ENCODE measurements at regions not wholly inside any gene's neighbourhood (a gene's known extent, or its start where the extent isn't known, plus 50 kb on each side); places are given as distances from the start of the nearest gene placed in this dataset.

DNA sequence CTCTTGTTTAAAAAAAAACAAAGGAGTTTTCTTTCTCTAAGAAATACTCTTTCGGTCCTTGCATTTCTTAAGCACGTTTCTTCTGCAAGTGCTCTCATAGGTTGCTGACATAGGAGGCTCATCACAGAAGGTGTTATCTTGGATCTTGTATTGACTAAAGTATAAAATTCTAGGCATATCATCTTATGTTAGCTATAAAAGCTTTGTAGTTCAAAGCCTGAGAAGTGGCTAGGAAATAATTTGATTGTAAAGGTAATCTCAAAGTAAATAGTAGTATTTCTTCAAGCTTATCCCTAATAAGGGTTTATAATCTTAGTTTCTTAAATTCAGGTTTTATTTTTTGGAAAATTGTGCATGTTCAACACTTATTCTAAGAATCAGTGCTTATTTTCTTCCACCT, 778.9 kb downstream of the TMTC2 start:
- TF ChIP-seq, protein P1, sequence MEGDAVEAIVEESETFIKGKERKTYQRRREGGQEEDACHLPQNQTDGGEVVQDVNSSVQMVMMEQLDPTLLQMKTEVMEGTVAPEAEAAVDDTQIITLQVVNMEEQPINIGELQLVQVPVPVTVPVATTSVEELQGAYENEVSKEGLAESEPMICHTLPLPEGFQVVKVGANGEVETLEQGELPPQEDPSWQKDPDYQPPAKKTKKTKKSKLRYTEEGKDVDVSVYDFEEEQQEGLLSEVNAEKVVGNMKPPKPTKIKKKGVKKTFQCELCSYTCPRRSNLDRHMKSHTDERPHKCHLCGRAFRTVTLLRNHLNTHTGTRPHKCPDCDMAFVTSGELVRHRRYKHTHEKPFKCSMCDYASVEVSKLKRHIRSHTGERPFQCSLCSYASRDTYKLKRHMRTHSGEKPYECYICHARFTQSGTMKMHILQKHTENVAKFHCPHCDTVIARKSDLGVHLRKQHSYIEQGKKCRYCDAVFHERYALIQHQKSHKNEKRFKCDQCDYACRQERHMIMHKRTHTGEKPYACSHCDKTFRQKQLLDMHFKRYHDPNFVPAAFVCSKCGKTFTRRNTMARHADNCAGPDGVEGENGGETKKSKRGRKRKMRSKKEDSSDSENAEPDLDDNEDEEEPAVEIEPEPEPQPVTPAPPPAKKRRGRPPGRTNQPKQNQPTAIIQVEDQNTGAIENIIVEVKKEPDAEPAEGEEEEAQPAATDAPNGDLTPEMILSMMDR (IDR thresholded peaks at IDR 0.05), result no peak
- no peak for DNase-seq (ENCODE audit: low spot score in 2 of 2)
- no peaks in the 10 kb centered on the region for H3K4me1 ChIP-seq

DNA sequence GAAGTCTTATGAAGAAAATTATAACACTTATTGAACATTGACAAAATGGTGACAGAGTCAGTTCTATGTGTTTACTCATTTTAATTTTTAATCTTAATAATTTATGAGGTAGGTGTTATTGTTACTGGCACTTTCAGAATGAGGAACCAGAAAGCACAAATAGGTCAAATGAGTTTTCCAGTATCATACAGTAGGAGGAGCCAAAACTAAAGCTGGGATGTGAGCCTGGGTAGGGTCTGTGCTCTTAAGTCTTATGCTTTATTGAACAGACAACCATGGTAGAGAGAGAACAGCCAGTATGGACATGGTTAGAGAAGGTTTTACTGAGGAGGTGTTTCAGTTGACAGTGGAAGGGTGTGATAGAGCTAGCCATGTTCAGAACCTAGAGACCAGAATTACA, 775.7 kb downstream of the TMTC2 start:
- intact Hi-C loops (cut with DNase I), result no loop called here
- H3K27me3 ChIP-seq, result no peaks in the 10 kb centered on the region
- no peak for DNase-seq (ENCODE audit: low spot score in 2 of 2)
- H3K27ac ChIP-seq, result no peak overlapping the region
- no peak overlapping the region for H3K4me3 ChIP-seq
- H3K9me3 ChIP-seq, result no peaks in the 10 kb centered on the region
- H3K4me1 ChIP-seq, result no peaks in the 10 kb centered on the region
- TF ChIP-seq, protein P1 (IDR thresholded peaks at IDR 0.05), result no peak
- H3K36me3 ChIP-seq, result no peaks in the 10 kb centered on the region

More for the DNA sequence above, 778.9 kb downstream of the TMTC2 start:
- Histone ChIP-seq H3K27ac (no peak overlapping the region), H3K9me3 (no peaks in the 10 kb centered on the region), H3K27me3 (no peaks in the 10 kb centered on the region), H3K4me3 (no peak overlapping the region), H3K36me3 (no peaks in the 10 kb centered on the region)
- intact Hi-C loops (cut with DNase I), result no loop called here

DNA sequence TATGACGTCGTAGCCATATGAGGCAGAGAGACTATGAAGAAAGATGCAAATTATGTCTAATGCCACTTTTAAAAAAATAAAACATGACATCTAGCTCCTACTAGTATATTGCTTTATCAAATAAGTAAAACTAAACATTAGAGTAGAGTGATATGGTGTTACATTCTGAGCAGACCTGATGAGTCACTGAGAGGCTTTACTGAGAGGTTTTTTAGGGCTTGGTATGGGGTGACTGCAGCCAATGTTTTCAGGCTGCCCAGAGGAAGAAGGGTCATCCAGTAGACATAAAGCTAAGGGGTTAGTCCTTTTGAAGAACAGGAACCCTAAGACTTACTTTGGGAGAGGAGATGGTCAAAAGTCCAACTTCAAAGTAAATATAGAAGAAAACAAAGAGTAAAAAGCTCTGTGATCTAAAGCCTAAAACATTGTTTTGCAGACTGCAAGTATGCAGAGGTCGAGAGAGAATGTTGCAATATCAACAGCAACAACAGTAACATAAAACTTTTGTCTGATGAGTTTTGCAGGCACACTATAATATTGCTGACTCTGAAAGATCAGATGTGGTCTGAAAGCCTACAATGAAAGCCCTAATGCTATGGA, 774.7 kb downstream of the TMTC2 start:
- Histone ChIP-seq H3K4me1 (no peaks in the 10 kb centered on the region), H3K9me3 (no peaks in the 10 kb centered on the region), H3K27ac (no peak overlapping the region), H3K36me3 (no peaks in the 10 kb centered on the region), H3K27me3 (no peaks in the 10 kb centered on the region), H3K4me3 (no peak overlapping the region)
- intact Hi-C loops (cut with DNase I), result no loop called here
- no peak for DNase-seq (ENCODE audit: low spot score in 2 of 2)
- TF ChIP-seq, protein P1 (IDR thresholded peaks at IDR 0.05), result no peak

DNA sequence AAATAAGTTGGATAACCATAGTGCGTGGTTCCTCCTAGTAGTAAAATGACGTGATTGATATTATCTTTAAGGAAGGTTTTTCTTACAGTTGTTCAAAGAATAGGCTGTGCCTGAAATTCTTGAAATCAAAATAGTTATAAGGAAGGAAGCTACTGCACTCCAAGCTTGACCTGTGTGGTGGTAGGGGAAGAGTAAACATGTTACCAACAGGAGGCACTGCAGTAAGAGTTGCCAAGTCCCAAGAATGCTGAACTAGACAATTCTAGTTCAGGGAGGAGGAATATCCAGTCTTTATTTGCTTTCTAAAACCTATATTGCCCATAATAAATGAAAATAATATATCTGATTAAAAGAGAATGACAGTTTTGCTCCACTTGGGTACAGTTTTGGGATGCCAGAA, 764.5 kb downstream of the TMTC2 start:
- TF ChIP-seq, protein P1 (IDR thresholded peaks at IDR 0.05), result no peak
- Histone ChIP-seq H3K27me3 (no peaks in the 10 kb centered on the region), H3K4me3 (no peak overlapping the region), H3K27ac (no peak overlapping the region), H3K36me3 (no peaks in the 10 kb centered on the region), H3K4me1 (no peaks in the 10 kb centered on the region), H3K9me3 (no peaks in the 10 kb centered on the region)
- no peak for DNase-seq (ENCODE audit: low spot score in 2 of 2)
- intact Hi-C loops (cut with DNase I), result no loop called here

DNA sequence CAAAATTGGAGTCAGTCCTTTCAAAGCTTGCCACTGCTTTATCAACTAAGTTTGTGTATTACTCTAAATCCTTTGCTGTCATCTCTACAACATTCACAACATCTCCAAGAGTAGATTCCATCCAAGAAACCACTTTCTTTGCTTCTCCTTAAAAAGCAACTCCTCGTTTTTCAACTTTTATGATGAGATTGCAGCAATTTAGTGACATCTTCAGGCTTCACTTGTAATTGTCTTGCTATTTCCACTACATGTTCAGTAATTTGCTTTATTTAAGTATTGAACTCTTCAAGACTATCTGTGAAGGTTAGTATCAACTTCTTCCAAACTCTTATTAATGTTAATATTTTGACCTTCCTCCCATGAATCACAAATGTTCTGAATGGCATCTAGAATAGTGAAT, 747.9 kb downstream of the TMTC2 start:
- no peak overlapping the region for H3K4me3 ChIP-seq
- intact Hi-C loops (cut with DNase I), result no loop called here

More for the DNA sequence above, 747.9 kb downstream of the TMTC2 start:
- Histone ChIP-seq H3K9me3 (no peaks in the 10 kb centered on the region), H3K4me1 (no peaks in the 10 kb centered on the region), H3K27me3 (no peaks in the 10 kb centered on the region), H3K27ac (no peak overlapping the region), H3K36me3 (no peaks in the 10 kb centered on the region)
- no peak for DNase-seq (ENCODE audit: low spot score in 2 of 2)
- TF ChIP-seq, protein P1 (IDR thresholded peaks at IDR 0.05), result no peak

Measured in ascending aorta (tissue), 2 donors.